PC-9 (cell line): ENCODE measurements at regions not wholly inside any gene's neighbourhood (a gene's known extent, or its start where the extent isn't known, plus 50 kb on each side); places are given as distances from the start of the nearest gene placed in this dataset.

Experiments used
- CTCF ChIP-seq: fragments of 200-600 bp; sonication (generic); conservative IDR thresholded peaks from 2 replicates; pipeline ENCODE4 v1.6.1; 2017; ENCODE audit warnings: mixed run types, antibody characterized with exemption, mild to moderate bottlenecking, moderate library complexity
- EZH2 ChIP-seq: fragments of 200-600 bp; sonication (generic); IDR thresholded peaks from 2 replicates; pipeline ENCODE4 v1.8.0; 2017; ENCODE audit warnings: antibody characterized with exemption, low read depth

- TF ChIP-seq CTCF, result no peak
- no peak for TF ChIP-seq EZH2
Measured at GRCh38 chr11:28476049-28476448, 367.9 kb downstream of the METTL15 start.
